Erythroblast (primary cell): ENCODE measurements at regions not wholly inside any gene's neighbourhood (a gene's known extent, or its start where the extent isn't known, plus 50 kb on each side); places are given as distances from the start of the nearest gene placed in this dataset.

Experiments
- DNase-seq, 2 experiments: peaks; one replicate each; lab custom pipeline; 2025; lab: John Stamatoyannopoulos, UW
- GATA1 ChIP-seq: IDR thresholded peaks from 2 replicates; pipeline ENCODE4 v1.6.1; 2011; ENCODE audit warnings: low read depth, mild to moderate bottlenecking, control low read depth, low read length, moderate library complexity
- POLR2A ChIP-seq: IDR thresholded peaks from 2 replicates; pipeline ENCODE4 v1.6.1; 2011; ENCODE audit warnings: mild to moderate bottlenecking, low read length

DNA sequence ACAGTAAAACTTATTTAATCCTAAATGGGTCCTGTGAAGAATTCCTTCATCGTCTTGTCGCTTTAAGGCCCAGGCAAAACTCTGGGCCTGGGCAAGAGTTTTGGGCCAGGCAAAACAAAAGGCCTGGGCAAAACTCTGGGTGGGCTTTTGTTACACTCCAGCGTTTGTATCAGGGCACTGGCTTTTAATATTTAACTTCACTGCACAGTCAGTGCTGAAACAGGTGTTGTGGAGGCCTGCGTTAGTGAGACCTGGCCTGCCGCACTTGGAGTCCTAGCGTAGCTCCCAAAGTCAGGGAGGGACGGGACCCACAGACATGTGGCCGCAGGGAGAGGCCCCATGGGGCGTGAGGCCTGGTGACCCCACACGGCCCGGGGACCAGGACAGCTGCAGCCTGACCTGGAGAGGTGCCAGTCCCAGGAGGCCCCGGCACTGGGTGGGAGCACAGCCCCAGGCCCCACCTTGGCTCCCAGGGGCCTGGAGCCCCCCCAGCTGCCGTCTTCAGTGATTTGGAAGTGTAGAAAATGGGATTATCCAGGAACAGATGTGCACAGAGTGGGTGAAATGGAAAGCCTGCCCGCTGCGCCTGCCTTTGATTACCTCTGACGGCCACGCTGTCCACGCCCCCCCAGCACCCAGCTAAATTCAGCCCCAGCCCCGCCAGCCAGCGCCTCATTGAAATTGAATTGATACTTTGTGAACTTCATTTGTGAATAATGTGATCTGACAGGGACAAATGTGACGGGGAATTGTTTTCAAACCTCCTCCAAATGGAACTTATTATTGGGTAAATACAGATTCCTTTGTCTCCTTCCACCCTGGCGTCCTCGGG, 132.9 kb upstream of the NKX1-1 start:
- no peak for DNase-seq
- TF ChIP-seq POLR2A (no peak), GATA1 (no peak)

DNA sequence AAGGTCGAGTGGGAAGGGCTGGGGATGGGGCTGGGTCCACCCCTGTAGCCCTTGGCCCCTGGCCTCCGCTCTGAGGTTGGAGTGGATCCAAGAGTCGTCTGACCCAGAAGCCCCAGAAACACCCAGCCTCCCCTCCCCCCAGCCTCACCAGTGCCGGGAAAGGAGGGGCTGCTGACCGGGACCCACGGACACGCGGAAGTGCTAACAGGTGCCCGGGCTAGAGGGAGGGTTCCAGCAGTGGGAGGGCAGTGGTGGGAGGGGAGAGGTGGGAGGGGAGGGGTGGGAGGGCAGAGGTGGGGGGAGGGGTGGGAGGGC, 131.8 kb upstream of the NKX1-1 start:
- no peak for DNase-seq
- TF ChIP-seq GATA1 = no peak
- no peak for TF ChIP-seq POLR2A

DNA sequence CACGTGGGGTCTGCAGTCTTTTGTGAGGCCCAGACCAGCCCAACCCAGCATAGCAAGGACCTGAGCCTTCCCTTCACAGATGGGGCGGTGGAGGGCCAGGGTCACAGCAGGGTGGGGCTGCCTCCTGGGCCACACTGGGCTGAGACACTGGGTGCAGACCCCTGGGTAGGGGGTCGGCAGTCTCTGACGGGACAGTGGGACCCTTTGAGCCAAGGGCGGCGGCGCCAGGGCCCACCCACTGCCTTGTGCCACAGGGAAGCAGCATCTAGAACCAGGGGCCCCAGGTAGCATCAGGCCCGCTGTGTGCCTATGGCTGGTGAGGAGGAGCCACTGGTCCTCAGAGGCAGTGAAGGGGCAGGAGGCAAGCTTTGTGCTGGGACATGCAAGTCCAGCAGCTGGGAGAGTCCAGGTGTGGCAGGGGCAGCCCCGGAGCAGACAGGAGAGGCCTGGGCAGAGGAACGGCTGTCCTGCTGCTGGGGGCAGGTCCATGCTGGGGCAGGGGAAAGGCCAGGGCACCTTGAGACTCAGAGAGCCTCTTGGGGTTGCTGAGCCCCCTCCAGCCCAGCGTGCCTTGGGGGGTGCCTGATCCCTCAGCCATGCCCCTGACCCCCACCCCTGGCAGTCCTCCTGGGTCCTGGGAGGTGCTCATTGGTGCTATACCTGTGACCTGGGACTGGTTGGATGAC, 131.3 kb upstream of the NKX1-1 start:
- TF ChIP-seq POLR2A (no peak), GATA1 (no peak)
- DNase-seq = no peak

DNA sequence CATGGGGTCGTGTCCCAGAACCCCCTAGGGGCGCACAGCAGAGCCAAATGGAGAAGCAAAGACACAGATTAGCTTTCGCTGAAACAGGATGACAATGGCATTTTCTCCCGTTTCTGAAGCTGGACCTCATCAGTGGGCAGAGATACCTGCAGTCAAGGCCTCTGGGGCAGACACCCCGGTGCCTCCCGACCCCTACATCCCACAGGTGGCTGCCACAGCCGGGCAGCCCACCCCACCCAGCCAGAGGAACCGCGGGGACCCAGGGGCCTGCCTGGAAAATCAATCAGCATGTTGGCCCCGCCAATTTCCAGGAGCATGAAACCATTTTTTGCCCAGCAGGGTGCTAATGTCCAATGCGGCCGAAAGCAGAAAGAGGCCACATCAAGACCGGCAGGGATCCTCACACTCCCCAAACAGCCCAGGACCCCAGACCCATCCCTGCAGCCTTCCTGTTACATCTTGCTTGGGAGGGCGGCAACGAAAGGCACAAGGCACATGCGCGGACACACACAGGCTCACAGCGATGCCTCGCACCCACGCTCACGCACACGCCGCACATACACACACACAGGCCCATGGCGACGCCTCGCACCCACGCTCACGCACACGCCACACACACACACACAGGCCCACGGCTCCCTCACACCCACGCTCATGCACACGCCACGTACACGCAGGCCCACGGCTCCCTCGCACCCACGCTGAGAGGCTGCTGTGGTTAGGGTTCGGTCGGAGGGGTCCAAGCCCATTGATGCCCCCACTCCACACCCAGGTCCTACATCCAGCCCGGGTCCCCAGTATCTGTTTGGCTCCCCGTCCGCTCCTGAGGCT, 130.6 kb upstream of the NKX1-1 start:
- no peak for TF ChIP-seq POLR2A
- no peak for TF ChIP-seq GATA1
- no peak for DNase-seq

DNA sequence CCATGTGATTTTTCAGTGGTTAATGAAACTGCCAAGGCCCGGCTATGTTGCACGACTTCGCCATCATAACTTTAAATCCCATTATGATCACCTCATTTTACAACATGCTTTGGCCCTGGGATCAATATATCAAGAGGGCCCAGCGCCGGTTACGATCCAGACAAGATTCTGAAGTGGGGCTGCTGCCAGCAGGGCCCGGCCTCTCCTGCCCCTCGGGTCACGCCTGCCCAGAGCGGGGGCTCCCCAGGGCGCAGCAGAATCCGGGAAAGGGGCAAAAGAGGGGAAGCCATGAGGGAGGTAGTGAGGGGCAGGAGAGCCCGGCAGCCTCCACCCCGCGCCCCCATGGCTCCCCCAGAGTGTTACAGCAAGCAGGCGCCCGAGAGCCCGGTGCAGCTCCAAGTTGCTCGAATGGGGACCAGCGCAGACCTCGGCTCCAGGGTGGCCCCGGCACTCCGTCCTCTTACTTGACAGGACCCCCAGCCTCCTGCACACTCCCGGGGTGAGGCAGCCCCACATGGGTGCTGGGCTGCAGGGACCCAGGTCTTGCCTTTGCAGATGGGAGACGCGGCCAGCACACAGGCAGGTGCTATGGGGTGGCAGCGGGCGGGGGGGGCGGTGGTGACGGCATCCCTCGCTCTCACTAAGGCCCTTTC, 129.8 kb upstream of the NKX1-1 start:
- TF ChIP-seq GATA1 = no peak
- TF ChIP-seq POLR2A = no peak
- no peak for DNase-seq

DNA sequence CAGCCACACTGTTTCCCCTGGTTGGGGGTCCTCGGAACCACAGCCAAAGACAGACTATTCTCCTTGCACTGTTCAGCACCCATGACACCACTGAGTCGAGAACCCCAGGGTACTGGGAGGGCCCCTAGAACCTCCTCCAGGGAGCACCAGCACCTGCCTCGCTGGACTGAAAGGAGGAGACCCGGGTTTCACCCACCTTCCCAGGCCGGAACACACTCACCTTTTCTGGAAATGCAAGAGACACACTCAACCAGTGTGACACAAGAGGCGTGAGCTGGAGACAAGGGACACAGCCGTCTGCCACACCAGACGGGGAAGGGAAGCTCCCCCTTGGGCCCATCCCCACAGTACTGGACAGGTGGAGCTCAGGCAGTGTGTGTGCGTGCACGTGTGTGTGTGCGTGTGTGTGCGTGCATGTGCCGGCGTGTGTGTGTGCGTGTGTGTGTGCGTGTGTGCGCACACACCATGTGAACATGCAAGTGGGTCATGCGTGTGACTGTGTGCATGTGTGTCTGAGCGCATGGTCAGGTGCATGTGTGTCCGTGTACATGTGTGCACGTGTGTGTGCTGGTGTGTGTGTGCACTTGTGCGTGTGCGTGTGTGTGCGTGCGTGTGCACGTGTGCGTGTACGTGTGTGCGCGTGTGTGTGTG, 128.8 kb upstream of the NKX1-1 start:
- DNase-seq = no peak
- no peak for TF ChIP-seq POLR2A

DNA sequence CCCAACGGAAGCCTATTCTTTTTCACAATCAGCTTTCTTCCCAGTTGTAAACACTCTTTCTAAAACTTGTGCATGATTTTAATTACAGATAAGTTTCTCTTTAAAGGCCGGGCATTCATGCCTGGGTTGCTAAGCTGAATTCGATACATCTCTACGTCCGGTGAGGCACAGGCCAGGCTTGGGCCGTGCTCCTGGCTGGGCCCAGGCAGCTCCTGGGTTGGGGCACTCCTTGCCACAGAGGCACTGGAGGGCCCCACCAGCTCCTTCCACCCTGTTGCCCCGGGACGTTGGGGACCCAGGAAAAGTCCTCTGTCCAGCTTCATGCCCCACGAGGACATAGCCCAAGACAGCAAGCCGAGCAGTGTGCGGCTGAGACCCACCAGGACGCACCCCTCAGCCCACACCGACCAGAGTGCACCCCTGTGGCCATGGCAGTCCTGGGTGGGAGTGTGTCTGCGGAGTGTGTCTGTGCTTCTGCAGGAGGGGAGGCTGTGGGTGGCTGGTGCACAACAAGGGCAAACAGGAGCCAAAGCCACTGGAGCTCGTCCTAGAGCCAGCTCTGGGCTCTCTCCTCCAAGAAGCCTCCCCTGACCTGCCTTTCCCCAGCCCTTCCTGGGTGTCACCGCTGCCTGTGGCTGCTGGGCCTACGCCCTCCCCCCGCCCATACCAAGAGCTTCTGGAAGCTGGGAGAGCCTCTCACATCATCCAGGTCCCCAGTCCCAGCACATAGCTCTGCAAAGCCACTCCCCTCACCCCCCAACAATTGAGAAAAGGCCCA, 128.0 kb upstream of the NKX1-1 start:
- DNase-seq = no peak
- no peak for TF ChIP-seq POLR2A
- no peak for TF ChIP-seq GATA1

DNA sequence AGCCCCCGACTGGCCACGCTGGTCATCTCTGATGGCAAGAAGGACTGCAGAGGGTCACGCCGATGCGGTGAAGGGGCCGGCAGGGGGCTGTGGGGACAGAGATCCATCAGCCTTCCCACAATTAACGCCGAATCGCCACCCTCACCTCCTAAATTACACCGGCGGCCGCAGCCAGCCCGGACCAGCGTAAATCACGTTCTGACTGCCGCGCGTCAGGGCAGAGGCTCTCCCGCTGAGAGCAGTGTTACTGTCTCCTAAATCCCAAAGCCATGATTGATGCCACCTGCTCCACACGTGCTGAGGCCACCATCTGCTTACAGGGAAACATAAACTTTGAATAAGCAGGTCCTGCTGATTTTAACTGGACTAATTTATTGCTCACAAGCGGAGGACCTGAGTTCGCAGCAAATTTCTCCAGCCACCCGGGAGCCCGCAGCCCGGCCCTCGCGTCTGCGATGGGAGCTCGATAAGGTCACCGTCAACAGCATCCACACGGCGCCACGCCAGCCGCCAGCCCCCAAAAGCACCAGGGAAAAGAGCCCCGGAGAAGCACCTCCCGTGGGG, 127.3 kb upstream of the NKX1-1 start:
- no peak for DNase-seq
- no peak for TF ChIP-seq GATA1
- no peak for TF ChIP-seq POLR2A

DNA sequence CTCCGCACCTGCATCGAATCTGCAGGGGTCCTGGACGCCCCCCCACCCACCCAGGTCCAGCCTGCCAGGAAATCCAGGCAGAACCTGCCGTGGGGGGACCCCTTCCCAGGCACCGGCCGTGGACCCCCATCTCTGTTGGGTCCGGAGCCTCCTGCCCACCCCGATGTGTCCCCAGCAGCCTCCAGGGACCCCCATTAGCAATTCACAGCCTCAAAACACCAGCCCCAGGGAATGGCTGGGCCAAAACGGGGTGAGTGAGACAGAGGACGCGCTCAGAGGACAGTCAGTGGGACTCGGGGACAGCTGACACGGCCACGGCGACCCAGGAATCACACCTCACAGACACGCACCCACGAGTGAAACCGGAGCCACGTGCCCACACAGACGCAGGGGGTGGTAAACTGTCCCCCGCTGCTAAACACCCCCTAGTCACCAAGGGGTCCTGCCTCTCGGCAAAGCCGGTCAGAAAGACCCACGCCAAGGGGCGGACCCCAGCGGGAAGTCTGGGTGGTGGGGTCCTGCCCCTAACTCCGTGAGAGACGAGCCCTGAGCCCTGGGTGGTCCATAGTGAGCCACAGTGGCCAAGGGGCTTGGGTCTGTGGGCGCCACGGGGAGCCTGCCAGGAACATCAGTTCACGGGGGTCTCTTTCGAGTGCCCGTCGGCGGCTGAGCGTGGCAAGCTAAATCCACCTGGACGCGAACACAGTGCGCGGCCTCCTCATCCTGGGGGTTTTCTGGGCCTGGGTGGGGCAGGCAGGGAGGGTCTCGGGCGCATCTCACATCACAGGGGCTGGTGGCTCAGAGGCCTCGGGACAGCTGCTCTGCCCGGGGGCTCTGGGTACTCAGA, 126.5 kb upstream of the NKX1-1 start:
- TF ChIP-seq POLR2A (no peak), GATA1 (no peak)
- no peak for DNase-seq

DNA sequence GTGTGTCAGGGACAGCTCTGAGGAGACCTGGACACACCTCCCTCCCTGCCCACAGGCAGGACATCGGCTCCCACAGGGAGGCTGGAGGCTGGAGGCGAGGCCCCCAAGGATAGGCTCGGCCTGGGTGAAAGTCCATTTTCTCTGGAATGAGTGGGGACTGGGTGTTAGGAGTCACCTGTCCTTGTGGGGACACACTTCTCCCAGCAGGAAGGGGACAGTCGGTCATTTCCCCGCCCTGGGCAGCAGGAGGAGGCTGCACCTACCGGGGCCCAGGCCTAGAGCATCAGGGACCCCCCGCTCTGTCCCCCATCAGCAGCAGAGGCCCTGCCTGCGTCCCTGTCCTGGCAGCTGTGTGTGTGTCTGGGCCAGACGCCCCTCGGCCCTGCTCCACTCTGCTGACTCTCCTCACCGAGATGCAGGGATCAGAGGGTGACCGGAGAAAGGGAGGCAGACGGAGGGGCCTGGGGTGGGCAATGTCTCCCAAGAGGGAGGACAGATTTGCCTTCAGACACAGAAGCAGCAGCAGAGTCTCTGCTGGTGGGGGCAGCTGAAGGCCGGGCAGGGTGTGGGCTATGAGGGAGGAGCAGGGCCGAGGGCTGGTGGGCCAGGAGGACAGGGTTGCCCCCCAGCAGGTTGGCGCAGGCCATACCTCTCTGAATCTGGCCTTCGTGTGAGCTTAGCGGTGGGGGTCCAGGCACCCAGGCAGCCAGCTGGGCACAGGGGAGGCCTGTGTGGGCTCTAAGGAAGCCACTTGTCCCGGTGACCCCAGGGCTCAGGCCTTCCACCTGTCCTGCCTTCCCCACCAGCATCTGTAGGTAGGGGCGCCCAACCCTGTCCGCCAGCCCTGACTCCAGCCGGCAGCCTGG, 125.7 kb upstream of the NKX1-1 start:
- DNase-seq = no peak
- TF ChIP-seq GATA1 (no peak), POLR2A (no peak)
